ENCODE measurements at regions not wholly inside any gene's neighbourhood (a gene's known extent, or its start where the extent isn't known, plus 50 kb on each side); places are given as distances from the start of the nearest gene placed in this dataset.
"Not testable (repeated sequence)": the region's sequence is repeated elsewhere in the genome, so short reads cannot be mapped to it uniquely, and the experiment has no call there.

DNA sequence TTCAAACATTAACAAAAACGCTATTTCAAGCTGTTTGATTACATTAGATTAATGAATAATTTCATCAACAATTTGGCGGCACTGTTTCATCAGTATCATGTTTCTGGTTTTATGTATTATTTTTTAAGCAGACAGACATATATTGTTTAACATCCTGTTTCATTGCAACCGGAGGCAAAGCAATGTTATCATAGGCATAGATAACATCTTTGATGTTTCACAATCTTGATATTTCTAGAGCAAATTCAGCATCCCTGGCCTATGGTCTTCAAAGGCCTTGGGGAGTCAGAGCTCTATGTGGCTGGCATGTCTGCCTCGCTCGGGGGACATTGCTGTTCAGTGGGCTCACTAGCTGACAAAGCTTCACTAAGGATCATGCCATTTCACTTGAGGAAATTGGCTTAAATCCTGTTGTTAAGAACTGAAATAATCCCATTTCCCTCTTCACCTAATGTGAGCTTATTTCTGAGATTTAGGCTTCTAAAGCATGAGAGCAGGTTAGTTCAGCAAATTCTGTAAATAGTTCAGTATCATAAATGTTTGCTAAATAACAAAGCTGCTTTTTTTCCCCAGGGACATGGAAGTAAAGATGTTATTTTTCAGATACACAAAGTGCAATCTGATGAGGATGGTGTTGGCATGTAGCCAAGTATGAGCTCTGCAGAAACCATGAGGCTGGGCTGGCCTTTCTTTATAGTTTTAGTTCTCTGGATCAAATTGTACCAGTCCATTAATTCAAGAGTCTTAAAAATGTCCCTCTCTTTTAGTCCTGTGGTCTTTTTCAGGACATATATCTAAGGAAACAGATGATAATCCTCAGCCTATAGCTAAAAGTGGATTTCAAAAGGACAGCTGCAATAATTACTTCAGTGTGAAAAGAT is 941.4 kb downstream of the PLOD2 start:
- no peak for DNase-seq

DNA sequence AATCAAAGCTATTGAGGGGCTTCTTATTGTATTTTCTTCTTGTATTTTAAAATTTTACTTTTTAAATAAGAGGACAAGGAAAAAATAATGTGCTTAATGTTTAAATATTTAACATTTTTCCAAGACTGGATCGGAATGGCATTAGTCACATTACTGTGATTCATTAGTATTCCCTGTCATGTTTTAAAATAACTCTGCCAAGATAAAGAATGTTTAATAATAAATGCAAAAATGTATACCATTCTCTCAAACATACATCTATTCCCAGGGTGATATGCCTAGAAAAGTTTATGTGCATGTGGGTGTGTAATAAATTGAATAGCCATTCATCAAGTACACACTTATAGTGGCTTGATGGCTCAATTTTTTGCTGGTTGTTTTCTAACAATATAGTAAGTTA is 936.1 kb downstream of the PLOD2 start:
- DNase-seq, result peak; percentile 22

GRCh38 chr3:145243875-145244274 is 917.1 kb downstream of the PLOD2 start:
- DNase-seq, result peak; percentile 91

GRCh38 chr3:145244327-145244726 is 916.7 kb downstream of the PLOD2 start:
- no peak for DNase-seq

DNA sequence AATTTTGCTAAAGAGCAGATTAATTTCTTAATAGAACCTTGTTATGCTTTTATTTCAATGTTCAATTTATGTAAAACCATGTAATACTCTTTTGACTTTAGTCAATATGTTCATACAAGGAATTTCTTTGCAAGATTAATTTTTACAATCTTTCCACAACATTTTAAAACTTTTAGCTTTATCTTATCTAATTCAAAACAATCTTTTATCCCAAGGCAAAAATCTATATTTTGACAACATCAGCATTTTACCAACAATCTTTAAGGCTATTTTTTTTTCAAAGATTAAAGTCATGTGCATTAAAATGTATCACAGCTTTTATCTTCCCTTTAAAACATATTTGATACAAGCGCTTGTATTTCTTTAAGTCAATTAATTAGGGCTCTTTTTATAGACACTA is 914.7 kb downstream of the PLOD2 start:
- DNase-seq, result no peak

- DNase-seq, result no peak
Measured at GRCh38 chr3:145248928-145249327, 912.1 kb downstream of the PLOD2 start.

GRCh38 chr3:145251311-145251710 is 909.7 kb downstream of the PLOD2 start:
- no peak for DNase-seq

- not testable (repeated sequence) for DNase-seq
Measured at GRCh38 chr3:145257967-145258366, 903.0 kb downstream of the PLOD2 start.

- no peak for DNase-seq
Measured at GRCh38 chr3:145259166-145259880, 901.7 kb downstream of the PLOD2 start.

- not testable (repeated sequence) for DNase-seq
Measured at GRCh38 chr3:145263458-145263857, 897.5 kb downstream of the PLOD2 start.

DNA sequence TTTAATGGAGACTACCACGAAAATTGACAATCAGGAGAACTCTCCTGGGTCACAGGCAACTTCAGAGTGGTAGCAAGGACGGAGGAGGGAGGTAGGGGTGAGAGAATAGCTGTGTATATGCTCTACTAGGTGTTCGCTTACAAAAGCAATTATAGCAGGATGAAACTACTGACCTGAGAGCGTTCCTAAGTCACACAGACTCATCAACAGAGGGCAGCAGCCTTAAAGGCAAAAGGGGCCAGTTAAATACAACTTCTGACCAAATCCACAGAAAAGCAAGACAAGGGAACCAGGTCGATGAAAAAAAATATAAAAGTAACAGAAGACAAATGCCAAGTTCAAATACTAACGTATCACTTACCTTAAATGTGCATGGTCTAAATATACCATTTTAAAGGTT is 894.6 kb downstream of the PLOD2 start:
- no peak for DNase-seq

- DNase-seq, result no peak
Measured at GRCh38 chr3:145269106-145269505, 891.9 kb downstream of the PLOD2 start.

DNA sequence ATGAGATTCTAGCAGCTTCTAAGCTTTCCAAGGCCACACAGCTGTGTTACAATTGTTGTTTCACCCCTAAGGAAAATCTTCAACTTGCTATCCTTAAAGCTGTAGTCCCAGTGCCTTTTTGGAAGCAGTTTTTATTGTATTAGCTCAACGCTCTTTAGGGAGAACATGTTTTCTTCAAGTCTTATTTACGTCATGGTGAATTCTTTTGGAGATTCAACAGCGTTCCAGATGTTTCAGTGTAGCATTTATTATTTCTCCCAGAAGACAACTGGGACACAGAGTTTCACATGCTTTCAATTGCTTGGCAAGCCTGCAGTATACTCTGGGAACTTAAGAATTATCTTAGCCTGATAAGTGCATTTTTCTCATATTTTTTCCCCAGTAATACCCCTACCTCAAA is 888.3 kb downstream of the PLOD2 start:
- peak; percentile 43 for DNase-seq

GRCh38 chr3:145282505-145282904 is 878.5 kb downstream of the PLOD2 start:
- DNase-seq, result no peak

DNA sequence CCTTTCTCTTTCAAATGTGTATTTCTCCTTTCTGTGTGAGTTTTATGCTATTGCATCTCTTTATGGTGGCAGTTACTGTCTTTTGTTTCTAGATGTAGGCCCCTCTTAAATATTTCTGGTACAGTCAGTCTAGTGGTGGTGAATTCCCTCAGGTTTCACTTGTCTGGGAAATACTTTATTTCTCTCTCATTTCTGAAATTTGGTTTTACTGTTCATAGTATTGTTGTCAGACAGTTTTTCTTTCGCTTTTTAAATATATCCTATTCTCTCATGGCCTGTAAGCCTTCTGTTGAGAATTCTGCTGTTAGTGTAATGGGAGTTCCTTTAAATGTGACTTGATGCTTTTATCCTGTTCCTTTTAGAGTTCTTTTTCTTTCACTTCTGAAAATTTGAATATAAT is 874.0 kb downstream of the PLOD2 start:
- DNase-seq, result no peak

DNA sequence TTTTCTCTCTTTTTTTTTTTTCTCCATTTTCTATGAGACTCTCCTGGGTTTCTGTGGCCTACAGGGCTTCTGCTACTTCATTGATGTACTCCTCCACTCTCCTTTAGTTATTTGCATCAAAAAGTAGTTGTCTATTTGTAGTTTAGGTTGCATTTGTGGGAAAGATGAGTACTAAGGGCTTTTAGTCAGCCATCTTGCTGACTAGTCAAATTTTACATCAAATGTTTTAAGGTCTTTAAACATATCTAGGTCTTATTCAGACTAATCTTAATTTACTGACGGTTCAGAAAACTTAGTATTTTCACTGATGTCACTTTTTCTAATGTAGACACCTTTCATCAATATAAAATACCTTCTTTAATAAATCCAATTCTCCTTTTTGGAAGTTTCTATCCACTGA is 871.0 kb downstream of the PLOD2 start:
- no peak for DNase-seq

DNA sequence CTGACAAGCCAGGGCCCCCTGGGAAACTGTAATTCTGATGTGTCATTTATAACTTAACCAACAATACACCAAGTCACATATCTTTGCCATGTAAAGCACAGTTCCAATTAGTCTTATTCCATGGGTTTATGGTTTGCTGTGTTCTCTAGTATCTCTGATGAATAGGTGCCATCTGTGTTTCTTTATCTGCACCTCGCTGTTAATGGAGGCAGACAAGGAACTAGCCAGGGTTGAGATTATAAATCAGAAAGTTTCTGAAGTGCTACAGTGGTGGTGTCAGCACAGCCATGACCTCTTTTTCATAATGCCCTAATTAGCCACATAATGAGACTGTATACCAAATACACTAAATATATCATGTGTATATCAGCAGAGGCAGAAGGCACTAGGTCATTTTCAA is 866.4 kb downstream of the PLOD2 start:
- no peak for DNase-seq

GRCh38 chr3:145307272-145307671 is 853.7 kb downstream of the PLOD2 start:
- DNase-seq, result no peak

DNA sequence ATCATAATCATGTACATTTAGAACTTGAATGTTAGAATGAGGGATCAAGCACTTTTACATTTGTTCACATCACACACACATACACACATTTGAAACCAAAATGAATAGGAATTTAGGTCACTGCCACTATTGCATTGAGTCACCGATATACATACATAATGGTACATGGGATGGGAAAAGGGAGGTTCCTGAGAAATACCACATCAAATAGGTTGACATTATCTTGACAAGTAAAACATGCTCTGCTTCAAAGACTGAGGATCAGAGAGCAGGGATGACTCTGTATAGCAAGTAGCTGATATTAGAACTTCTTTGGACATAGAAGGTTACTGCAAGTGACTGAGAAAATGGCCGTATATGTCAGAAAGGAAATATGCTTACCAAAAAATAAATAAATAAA is 847.2 kb downstream of the PLOD2 start:
- DNase-seq, result no peak

DNA sequence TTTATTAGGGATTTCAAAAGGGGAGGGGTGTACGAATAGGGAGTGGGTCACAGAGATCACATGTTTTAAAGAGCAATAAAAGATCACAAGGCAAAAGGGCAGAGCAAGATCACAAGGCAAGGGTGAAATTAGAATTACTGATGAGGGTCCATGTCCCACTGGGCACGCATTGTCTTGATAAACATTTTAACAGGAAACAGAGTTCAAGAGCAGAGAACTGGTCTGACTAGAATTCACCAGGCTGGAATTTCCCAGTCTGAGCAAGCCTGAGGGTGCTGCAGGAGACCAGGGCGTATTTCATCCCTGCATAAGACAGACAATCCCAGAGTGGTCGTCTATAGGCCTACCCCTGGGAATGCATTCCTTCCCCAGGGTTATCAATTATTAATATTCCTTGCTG is 844.7 kb downstream of the PLOD2 start:
- DNase-seq, result not testable (repeated sequence)

- no peak for DNase-seq
Measured at GRCh38 chr3:145326666-145327065, 834.3 kb downstream of the PLOD2 start.

- DNase-seq, result not testable (repeated sequence)
Measured at GRCh38 chr3:145333427-145333826, 827.6 kb downstream of the PLOD2 start.

GRCh38 chr3:145333931-145334330 is 827.1 kb downstream of the PLOD2 start:
- no peak for DNase-seq

DNA sequence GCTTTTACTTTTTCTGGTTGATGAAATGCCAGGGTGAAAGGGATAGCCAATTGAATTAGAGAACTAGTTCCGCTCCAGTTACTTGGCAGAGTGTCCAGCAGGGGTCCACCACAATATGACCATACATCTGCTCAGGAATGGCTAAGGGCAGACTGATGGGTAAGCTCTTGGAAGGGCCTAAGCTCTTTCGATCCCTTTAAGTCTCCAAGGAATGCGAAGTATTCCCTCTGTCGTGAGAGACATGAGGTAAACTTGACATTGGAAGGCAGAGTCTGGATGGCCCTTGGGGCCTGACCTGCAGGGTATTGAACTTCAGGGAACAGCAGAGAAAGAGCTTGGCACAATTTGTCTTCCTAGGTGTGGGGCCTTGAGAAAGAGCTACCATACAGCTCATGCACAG is 805.8 kb downstream of the PLOD2 start:
- DNase-seq, result no peak

Data from fibroblast of skin of right quadriceps (primary cell).